Anterior cingulate cortex (tissue), 58 donors: ENCODE measurements at regions not wholly inside any gene's neighbourhood (a gene's known extent, or its start where the extent isn't known, plus 50 kb on each side); places are given as distances from the start of the nearest gene placed in this dataset.
"Not testable (repeated sequence)": the region's sequence is repeated elsewhere in the genome, so short reads cannot be mapped to it uniquely, and the experiment has no call there.

ENCODE experiments used
- DNase-seq, 58 donors: peaks; one replicate each; lab custom pipeline; 2025; lab: John Stamatoyannopoulos, UW

- peak in 2 of 58 donors; percentile 3 to 30 for DNase-seq
Observed at GRCh38 chr3:118587037-118587741, 447.5 kb downstream of the IGSF11 start.

GRCh38 chr3:118587847-118588246 lies 446.8 kb downstream of the IGSF11 start:
- no peak for DNase-seq

GRCh38 chr3:118593277-118593670 lies 441.4 kb downstream of the IGSF11 start:
- DNase-seq: no peak

GRCh38 chr3:118597184-118597583 lies 437.5 kb downstream of the IGSF11 start:
- DNase-seq: no peak

GRCh38 chr3:118607915-118608820 lies 426.5 kb downstream of the IGSF11 start:
- no peak for DNase-seq

- peak in 3 of 58 donors; percentile 2 to 16 (median 2) for DNase-seq
Observed at GRCh38 chr3:118618247-118619040, 416.2 kb downstream of the IGSF11 start.

GRCh38 chr3:118626453-118626852 lies 408.2 kb downstream of the IGSF11 start:
- DNase-seq: no peak

- peak in 55 of 58 donors; percentile 1 to 85 (median 57) for DNase-seq
Observed at GRCh38 chr3:118628704-118629341, 405.8 kb downstream of the IGSF11 start.

GRCh38 chr3:118629821-118630220 lies 404.8 kb downstream of the IGSF11 start:
- no peak for DNase-seq

- DNase-seq: no peak
Observed at GRCh38 chr3:118635711-118636110, 398.9 kb downstream of the IGSF11 start.

- no peak for DNase-seq
Observed at GRCh38 chr3:118636841-118637240, 397.8 kb downstream of the IGSF11 start.

- DNase-seq: peak in 36 of 58 donors; percentile 1 to 63 (median 11)
Observed at GRCh38 chr3:118637846-118638245, 396.8 kb downstream of the IGSF11 start.

- peak in 50 of 58 donors; percentile 1 to 83 (median 42) for DNase-seq
Observed at GRCh38 chr3:118641608-118642007, 393.0 kb downstream of the IGSF11 start.

GRCh38 chr3:118671192-118671591 lies 363.5 kb downstream of the IGSF11 start:
- peak in 2 of 58 donors; percentile 0 to 6 for DNase-seq

GRCh38 chr3:118675305-118675704 lies 359.3 kb downstream of the IGSF11 start:
- no peak for DNase-seq

- DNase-seq: not testable (repeated sequence)
Observed at GRCh38 chr3:118678663-118679062, 356.0 kb downstream of the IGSF11 start.

- no peak for DNase-seq
Observed at GRCh38 chr3:118682921-118683320, 351.7 kb downstream of the IGSF11 start.

GRCh38 chr3:118683636-118684035 lies 351.0 kb downstream of the IGSF11 start:
- DNase-seq: no peak

- DNase-seq: no peak
Observed at GRCh38 chr3:118688396-118688884, 346.2 kb downstream of the IGSF11 start.

- DNase-seq: peak in 5 of 58 donors; percentile 3 to 37 (median 3)
Observed at GRCh38 chr3:118692416-118692815, 342.2 kb downstream of the IGSF11 start.
